HepG2 (cell line): ENCODE measurements at regions not wholly inside any gene's neighbourhood (a gene's known extent, or its start where the extent isn't known, plus 50 kb on each side); places are given as distances from the start of the nearest gene placed in this dataset.

Source experiments
- ATAC-seq: fragments of 200-7000 bp; cut with Tn5 transposase; 3 replicates; pipeline ENCODE4 v1.9.1; 2020; ENCODE audit warnings: mild to moderate bottlenecking, moderate library complexity
- BruUV-seq: library from RNA; stranded (reverse); fragments of 400-500 nt; replicated peaks from 2 replicates; lab custom pipeline; 2021; lab: Mats Ljungman, UMichigan
- CTCF ChIA-PET: fragments of 300-600 bp; formaldehyde crosslinking; extraction: SDS; loops from one replicate; lab custom pipeline; 2021; ENCODE audit warnings: low total read pairs, inconsistent platforms, low intra/inter-chr PET ratio; lab: Yijun Ruan, JAX
- POLR2A ChIA-PET: fragments of 350-600 bp; sonication (Branson Sonifier 250); formaldehyde crosslinking; loops from one replicate; lab custom pipeline; 2020; ENCODE audit warnings: antibody characterized with exemption, inconsistent platforms; lab: Yijun Ruan, JAX
- DNase-seq: peaks from one replicate; pipeline ENCODE4 v3.0.0-alpha.2; 2015; ENCODE audit warnings: low spot score
- FAIRE-seq: peaks from 3 replicates; lab custom pipeline; 2011; peaks lifted over from hg19 to GRCh38; lab: Jason Lieb, UNC
- H2AFZ ChIP-seq: one replicate; pipeline ENCODE4 v1.6.1; 2011; ENCODE audit warnings: low read length, inconsistent platforms
- H3K27ac ChIP-seq: fragments of 300-600 bp; 3 replicates; pipeline ENCODE4 v1.8.0; 2011; ENCODE audit warnings: mixed run types, mild to moderate bottlenecking, mixed read lengths, low read length, inconsistent platforms; ENCODE audit not compliant: insufficient read depth; ENCODE audit errors: extremely low read length
- H3K27me3 ChIP-seq, 2 experiments: fragments of 200-600 bp in 1 of 2; 2 replicates in 1 of 2; 3 replicates in 1 of 2; pipeline versions ENCODE4 v1.6.0 to v1.8.0; 2011; ENCODE audit warnings: low read length in 2 of 2, mild to moderate bottlenecking in 2 of 2, moderate library complexity in 2 of 2, inconsistent platforms in 1 of 2; ENCODE audit not compliant: insufficient read depth in 2 of 2, control insufficient read depth in 1 of 2
- H3K36me3 ChIP-seq, 2 experiments: fragments of 200-600 bp in 1 of 2; replicated peaks in 1 of 2; 2 replicates in 1 of 2; 3 replicates in 1 of 2; pipeline versions ENCODE4 v1.5.1 to v1.8.0; 2011; ENCODE audit warnings: low read length in 2 of 2, inconsistent platforms in 1 of 2; ENCODE audit not compliant: insufficient read depth in 2 of 2, control insufficient read depth in 1 of 2
- H3K4me1 ChIP-seq: 2 replicates; pipeline ENCODE4 v1.5.1; 2012; ENCODE audit warnings: low read length, inconsistent platforms; ENCODE audit not compliant: insufficient read depth
- H3K4me2 ChIP-seq: 2 replicates; pipeline ENCODE4 v1.6.0; 2011; ENCODE audit warnings: low read depth, low read length, inconsistent platforms
- H3K4me3 ChIP-seq, 3 experiments: fragments of 200-600 bp in 1 of 3; sonication (generic), shearing (Covaris generic) in 1 of 3; replicated peaks in 1 of 3; 2 replicates each; pipeline ENCODE4 v1.5.1; 2011 to 2016; ENCODE audit warnings: low read length in 3 of 3, inconsistent platforms in 2 of 3, low read depth in 2 of 3, mild to moderate bottlenecking in 2 of 3, control low read depth in 1 of 3, mixed read lengths in 1 of 3; ENCODE audit not compliant: insufficient read depth in 1 of 3
- H3K79me2 ChIP-seq: one replicate; pipeline ENCODE4 v1.6.1; 2011; ENCODE audit warnings: low read length, inconsistent platforms; ENCODE audit not compliant: insufficient read depth
- H3K9ac ChIP-seq: 2 replicates; pipeline ENCODE4 v1.6.0; 2011; ENCODE audit warnings: mild to moderate bottlenecking, low read depth, low read length, inconsistent platforms; ENCODE audit not compliant: insufficient read depth
- H3K9me3 ChIP-seq: 2 replicates; pipeline ENCODE4 v1.5.1; 2012; ENCODE audit warnings: mild to moderate bottlenecking, low read length
- H4K20me1 ChIP-seq: 2 replicates; pipeline ENCODE4 v1.6.0; 2011; ENCODE audit warnings: inconsistent platforms, mild to moderate bottlenecking, low read length, moderate library complexity; ENCODE audit not compliant: insufficient read depth
- ATM ChIP-seq: fragments of 450-650 bp; IDR thresholded peaks from 2 replicates; pipeline ENCODE4 v1.7.1; 2017; ENCODE audit warnings: mild to moderate bottlenecking, borderline replicate concordance
- CENPX ChIP-seq: sonication (generic); formaldehyde crosslinking; IDR thresholded peaks from 2 replicates; pipeline ENCODE4 v1.9.0; 2021; ENCODE audit warnings: mild to moderate bottlenecking, missing genetic modification reagents, moderate library complexity
- NFATC3 ChIP-seq: sonication (generic); formaldehyde crosslinking; IDR thresholded peaks from 2 replicates; pipeline ENCODE4 v1.5.1; 2020; ENCODE audit warnings: mild to moderate bottlenecking, missing genetic modification reagents
- SP5 ChIP-seq: IDR thresholded peaks from 2 replicates; pipeline ENCODE4 v1.6.1; 2016; ENCODE audit warnings: low read depth, borderline replicate concordance
- ZBTB25 ChIP-seq: IDR thresholded peaks from 2 replicates; pipeline ENCODE4 v1.6.1; 2018; ENCODE audit warnings: missing genetic modification reagents
- ZNF569 ChIP-seq: sonication (generic); formaldehyde crosslinking; IDR thresholded peaks from 2 replicates; pipeline ENCODE4 v1.5.0; 2020; ENCODE audit warnings: mild to moderate bottlenecking, missing genetic modification reagents, moderate library complexity, borderline replicate concordance
- ZNF800 ChIP-seq: sonication (generic); formaldehyde crosslinking; IDR thresholded peaks from 2 replicates; pipeline ENCODE4 v1.4.0; 2020; ENCODE audit warnings: missing genetic modification reagents
- WGBS: methylation state at CpG from one replicate; pipeline ENCODE4 v1.1.6; 2017; ENCODE audit warnings: low lambda C conversion rate; 5-methylcytosine and 5-hydroxymethylcytosine counted together
- in situ Hi-C: cut with HindIII; loops from 2 replicates; pipeline ENCODE4 v1.10.0; 2017; ENCODE audit warnings: low pct_unique_long_range_greater_than_20kb; ENCODE audit not compliant: extremely low pct_ligation_motif_present
- intact Hi-C: fragments of 100-400 bp; cut with micrococcal nuclease; formaldehyde crosslinking; loops from one replicate; pipeline ENCODE4 v1.10.0; 2022; ENCODE audit not compliant: unreplicated experiment
- TF ChIP-seq, protein P1 (sequence below): sonication (generic); formaldehyde crosslinking; IDR thresholded peaks from 2 replicates; pipeline ENCODE4 v1.5.0; 2020; ENCODE audit warnings: missing genetic modification reagents

DNA sequence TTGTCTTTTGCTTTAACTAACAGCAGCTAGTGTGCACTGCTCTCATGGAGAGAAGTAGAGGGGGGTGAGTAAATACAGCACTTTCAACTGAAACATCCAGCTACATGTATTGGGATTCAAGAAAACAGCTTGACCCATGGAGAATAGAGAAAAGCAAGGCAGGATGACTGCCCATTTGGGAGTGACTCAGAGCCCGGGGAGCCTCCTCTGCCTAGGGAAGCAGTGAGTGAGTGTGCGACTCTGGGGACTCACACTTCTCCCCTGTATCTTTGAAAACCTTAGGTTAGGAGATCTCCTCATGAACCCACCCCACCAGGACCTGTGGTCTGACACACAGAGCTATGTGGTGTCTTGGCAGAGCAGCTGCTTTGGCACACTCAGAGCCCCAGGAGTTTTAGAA, 82.0 kb upstream of the PTGFR start (continued):
- no peak for TF ChIP-seq ZBTB25 (CRISPR knock-in tag)
- TF ChIP-seq, all 625 proteins: peak for 0

GRCh38 chr1:78410643-78411042, 80.1 kb upstream of the PTGFR start:
- CTCF ChIA-PET, result no interaction called here
- in situ Hi-C loops (no loop called here), intact Hi-C loops (no loop called here)
- no peak for DNase-seq
- TF ChIP-seq, protein P1, sequence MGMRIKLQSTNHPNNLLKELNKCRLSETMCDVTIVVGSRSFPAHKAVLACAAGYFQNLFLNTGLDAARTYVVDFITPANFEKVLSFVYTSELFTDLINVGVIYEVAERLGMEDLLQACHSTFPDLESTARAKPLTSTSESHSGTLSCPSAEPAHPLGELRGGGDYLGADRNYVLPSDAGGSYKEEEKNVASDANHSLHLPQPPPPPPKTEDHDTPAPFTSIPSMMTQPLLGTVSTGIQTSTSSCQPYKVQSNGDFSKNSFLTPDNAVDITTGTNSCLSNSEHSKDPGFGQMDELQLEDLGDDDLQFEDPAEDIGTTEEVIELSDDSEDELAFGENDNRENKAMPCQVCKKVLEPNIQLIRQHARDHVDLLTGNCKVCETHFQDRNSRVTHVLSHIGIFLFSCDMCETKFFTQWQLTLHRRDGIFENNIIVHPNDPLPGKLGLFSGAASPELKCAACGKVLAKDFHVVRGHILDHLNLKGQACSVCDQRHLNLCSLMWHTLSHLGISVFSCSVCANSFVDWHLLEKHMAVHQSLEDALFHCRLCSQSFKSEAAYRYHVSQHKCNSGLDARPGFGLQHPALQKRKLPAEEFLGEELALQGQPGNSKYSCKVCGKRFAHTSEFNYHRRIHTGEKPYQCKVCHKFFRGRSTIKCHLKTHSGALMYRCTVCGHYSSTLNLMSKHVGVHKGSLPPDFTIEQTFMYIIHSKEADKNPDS (CRISPR knock-in tag), result no peak
- TF ChIP-seq, all 625 proteins: peak for 0
- H3K9me3 ChIP-seq, result peaks cover 25% of the 10 kb centered on the region; the same call in 1 of the 2 replicates
- no peaks in the 10 kb centered on the region; a peak in 1 of 5 replicates for H3K27me3 ChIP-seq
- ATAC-seq, result no peak
- 0% methylated on average over 2 of the region's 2 CpGs for WGBS
- no peak overlapping the region for H3K4me3 ChIP-seq
- no peak overlapping the region for H3K4me2 ChIP-seq
- POLR2A ChIA-PET, result no interaction called here
- H3K4me1 ChIP-seq, result no peaks in the 10 kb centered on the region
- FAIRE-seq, result no peak
- H3K9ac ChIP-seq, result no peak overlapping the region
- H3K79me2 ChIP-seq, result no peaks in the 10 kb centered on the region
- no peak overlapping the region for H2AFZ ChIP-seq
- no TSS peak for BruUV-seq
- no peaks in the 10 kb centered on the region for H3K36me3 ChIP-seq
- H4K20me1 ChIP-seq, result no peaks in the 10 kb centered on the region
- no peak overlapping the region for H3K27ac ChIP-seq

DNA sequence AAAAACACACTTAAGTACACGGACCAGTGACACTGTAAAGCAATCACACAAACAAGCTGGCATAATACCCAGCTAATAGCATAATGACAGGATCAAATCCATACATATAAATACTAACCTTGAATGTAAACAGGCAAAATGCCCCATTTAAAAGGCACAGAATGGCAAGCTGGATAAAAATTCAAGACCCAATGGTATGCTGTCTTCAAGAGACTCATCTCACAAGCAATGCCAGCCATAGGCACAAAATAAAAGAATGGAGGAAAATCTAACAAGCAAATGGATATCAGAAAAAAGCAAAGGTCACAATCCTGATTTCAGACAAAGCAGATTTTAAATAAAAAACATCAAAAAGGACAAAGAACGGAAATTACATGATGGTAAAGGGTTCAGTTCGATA, 79.1 kb upstream of the PTGFR start:
- no peak for DNase-seq
- FAIRE-seq, result no peak
- no peak overlapping the region for H3K9ac ChIP-seq
- no peaks in the 10 kb centered on the region for H3K4me1 ChIP-seq
- ChIA-PET POLR2A (no interaction called here), CTCF (no interaction called here)
- no peaks in the 10 kb centered on the region for H3K27me3 ChIP-seq
- H3K79me2 ChIP-seq, result no peaks in the 10 kb centered on the region
- no peaks in the 10 kb centered on the region for H4K20me1 ChIP-seq
- peaks cover 25% of the 10 kb centered on the region; the same call in 1 of the 2 replicates for H3K9me3 ChIP-seq
- no peaks in the 10 kb centered on the region for H3K36me3 ChIP-seq
- intact Hi-C loops, result no loop called here
- no peak overlapping the region for H3K4me3 ChIP-seq
- ATAC-seq, result no peak
- in situ Hi-C loops, result no loop called here
- BruUV-seq, result no TSS peak
- WGBS, result 3% methylated on average over 3 of the region's 3 CpGs
- no peak overlapping the region for H2AFZ ChIP-seq
- H3K4me2 ChIP-seq, result no peak overlapping the region
- no peak overlapping the region for H3K27ac ChIP-seq
- TF ChIP-seq ATM, result no peak
- no peak for TF ChIP-seq SP5
- TF ChIP-seq ZNF800 (CRISPR knock-in tag), result no peak
- no peak for TF ChIP-seq CENPX (CRISPR knock-in tag)
- no peak for TF ChIP-seq NFATC3 (CRISPR knock-in tag)
- no peak for TF ChIP-seq ZNF569 (CRISPR knock-in tag)
